Endothelial cell of umbilical vein (primary cell): ENCODE measurements at regions not wholly inside any gene's neighbourhood (a gene's known extent, or its start where the extent isn't known, plus 50 kb on each side); places are given as distances from the start of the nearest gene placed in this dataset.

Source experiments
- BruUV-seq: library from RNA; stranded (reverse); fragments of 400-500 nt; replicated peaks from 2 replicates; lab custom pipeline; 2021; lab: Mats Ljungman, UMichigan
- CTCF ChIA-PET: fragments of 300-600, 350-600 bp; sonication (Branson Sonifier 250); formaldehyde crosslinking; loops from one replicate; lab custom pipeline; 2021; ENCODE audit warnings: antibody characterized with exemption, inconsistent platforms; lab: Charles Lee
- POLR2A ChIA-PET: fragments of 300-600, 350-600 bp; sonication (Branson Sonifier 250); formaldehyde crosslinking; loops from one replicate; lab custom pipeline; 2021; ENCODE audit warnings: antibody characterized with exemption, inconsistent platforms; lab: Charles Lee
- DNase-seq: peaks from one replicate; pipeline ENCODE4 v3.0.0-alpha.2; 2011; ENCODE audit warnings: low read depth, low spot score
- FAIRE-seq: peaks from 2 replicates; lab custom pipeline; 2011; peaks lifted over from hg19 to GRCh38; lab: Jason Lieb, UNC
- H2AFZ ChIP-seq: 2 replicates; pipeline ENCODE4 v1.6.0; 2012; ENCODE audit warnings: low read depth, low read length, control low read depth, inconsistent platforms
- H3K27ac ChIP-seq: 2 replicates; pipeline ENCODE4 v1.5.1; 2011; ENCODE audit warnings: low read depth, mild to moderate bottlenecking, control low read depth, low read length, moderate library complexity; ENCODE audit not compliant: insufficient read depth
- H3K27me3 ChIP-seq, 2 experiments: 2 replicates each; pipeline versions ENCODE4 v1.6.0 to v1.6.1; 2011; ENCODE audit warnings: low read length in 2 of 2, mixed read lengths in 1 of 2; ENCODE audit not compliant: control insufficient read depth in 2 of 2, insufficient read depth in 2 of 2
- H3K36me3 ChIP-seq, 2 experiments: 2 replicates in 1 of 2; 3 replicates in 1 of 2; pipeline ENCODE4 v1.5.1; 2011; ENCODE audit warnings: low read length in 2 of 2, mild to moderate bottlenecking in 1 of 2, moderate library complexity in 1 of 2; ENCODE audit not compliant: control insufficient read depth in 2 of 2, insufficient read depth in 2 of 2; ENCODE audit errors: extremely low read depth in 1 of 2
- H3K4me1 ChIP-seq: 3 replicates; pipeline ENCODE4 v1.5.1; 2011; ENCODE audit warnings: mild to moderate bottlenecking, low read length; ENCODE audit not compliant: control insufficient read depth, insufficient read depth; ENCODE audit errors: extremely low read depth
- H3K4me2 ChIP-seq: 2 replicates; pipeline ENCODE4 v1.6.1; 2011; ENCODE audit warnings: low read length, control low read depth, mixed read lengths; ENCODE audit not compliant: insufficient read depth
- H3K4me3 ChIP-seq, 3 experiments: fragments of 200-600 bp in 1 of 3; sonication (generic), shearing (Covaris generic) in 1 of 3; replicated peaks in 1 of 3; 2 replicates each; pipeline ENCODE4 v1.5.1; 2011 to 2016; ENCODE audit warnings: control low read depth in 3 of 3, low read length in 3 of 3, mild to moderate bottlenecking in 2 of 3, inconsistent platforms in 1 of 3, low read depth in 1 of 3, moderate library complexity in 1 of 3; ENCODE audit not compliant: insufficient read depth in 1 of 3
- H3K79me2 ChIP-seq: 2 replicates; pipeline ENCODE4 v1.6.0; 2012; ENCODE audit warnings: low read length, inconsistent platforms; ENCODE audit not compliant: control insufficient read depth, insufficient read depth
- H3K9ac ChIP-seq: replicated peaks from 2 replicates; pipeline ENCODE3; 2011; ENCODE audit warnings: low read length, control low read depth; ENCODE audit not compliant: insufficient read depth; ENCODE audit errors: extremely low read depth
- H3K9me1 ChIP-seq: replicated peaks from 3 replicates; pipeline ENCODE4 v1.6.0; 2011; ENCODE audit warnings: mild to moderate bottlenecking, low read length; ENCODE audit not compliant: control insufficient read depth, insufficient read depth; ENCODE audit errors: extremely low read depth
- H3K9me3 ChIP-seq: replicated peaks from 2 replicates; pipeline ENCODE4 v1.5.1; 2012; ENCODE audit warnings: low read length, inconsistent platforms; ENCODE audit not compliant: control insufficient read depth, insufficient read depth
- H4K20me1 ChIP-seq: replicated peaks from 2 replicates; pipeline ENCODE3; 2011; ENCODE audit warnings: mild to moderate bottlenecking, low read length; ENCODE audit not compliant: control insufficient read depth, insufficient read depth; ENCODE audit errors: extremely low read depth
- CTCF ChIP-seq, 2 donors: IDR thresholded peaks; 1 replicate in 1 of 2; 2 replicates in 1 of 2; pipeline ENCODE4 v1.5.1; 2011; ENCODE audit warnings: low read length in 2 of 2, mild to moderate bottlenecking in 2 of 2, moderate library complexity in 2 of 2, control low read depth in 1 of 2, inconsistent platforms in 1 of 2, low read depth in 1 of 2; ENCODE audit not compliant: insufficient read depth in 1 of 2; ENCODE audit errors: extremely low read depth in 1 of 2
- EZH2 ChIP-seq: IDR thresholded peaks from 2 replicates; pipeline ENCODE4 v1.6.1; 2012; ENCODE audit warnings: borderline replicate concordance, low read depth, mild to moderate bottlenecking, moderate library complexity, low read length, inconsistent platforms; ENCODE audit not compliant: severe bottlenecking
- FOS ChIP-seq: IDR thresholded peaks from 2 replicates; pipeline ENCODE4 v1.6.1; 2011; ENCODE audit warnings: mild to moderate bottlenecking, low read length, moderate library complexity, borderline replicate concordance; ENCODE audit not compliant: insufficient read depth
- GATA2 ChIP-seq: IDR thresholded peaks from 2 replicates; pipeline ENCODE4 v1.7.0; 2011; ENCODE audit warnings: low read depth, mild to moderate bottlenecking, moderate library complexity, mixed read lengths, low read length; ENCODE audit not compliant: insufficient read length, insufficient read depth
- JUN ChIP-seq: IDR thresholded peaks from 2 replicates; pipeline ENCODE4 v1.6.1; 2011; ENCODE audit warnings: borderline replicate concordance, low read depth; ENCODE audit not compliant: insufficient read length, insufficient read depth
- MAX ChIP-seq: IDR thresholded peaks from 2 replicates; pipeline ENCODE4 v1.6.1; 2011; ENCODE audit not compliant: insufficient read depth, insufficient read length
- MYC ChIP-seq: IDR thresholded peaks from one replicate; pipeline ENCODE4 v1.6.1; 2011; ENCODE audit warnings: mild to moderate bottlenecking, low read depth, low read length
- POLR2A ChIP-seq: IDR thresholded peaks from 2 replicates; pipeline ENCODE4 v1.6.1; 2012; ENCODE audit warnings: low read depth, mild to moderate bottlenecking, control low read depth, low read length
- POLR2AphosphoS5 ChIP-seq: IDR thresholded peaks from 2 replicates; pipeline ENCODE4 v1.6.1; 2012; ENCODE audit warnings: low read depth, mild to moderate bottlenecking, control low read depth, low read length, moderate library complexity; ENCODE audit not compliant: insufficient read depth
- dilution Hi-C: fragments of 300-500 bp; cut with MboI; formaldehyde crosslinking; loops from one replicate; pipeline ENCODE4 v1.15.0; 2019; ENCODE audit warnings: low sequenced_read_pairs; ENCODE audit not compliant: extremely low pct_ligation_motif_present
- intact Hi-C: fragments of 100-400 bp; cut with micrococcal nuclease; formaldehyde crosslinking; loops from one replicate; pipeline ENCODE4 v1.10.0; 2022

- no peak for TF ChIP-seq CTCF (IDR thresholded peaks at IDR 0.05; ENCODE audit: extremely low read depth in 1 of 2, insufficient read depth in 1 of 2, low read depth in 1 of 2, low read length in 2 of 2)
- TF ChIP-seq MAX: no peak
- TF ChIP-seq POLR2A: no peak
- no peak for TF ChIP-seq GATA2
- TF ChIP-seq JUN: no peak
- no peak for TF ChIP-seq EZH2
- TF ChIP-seq POLR2AphosphoS5: no peak
- TF ChIP-seq FOS: no peak
- TF ChIP-seq MYC: no peak
- dilution Hi-C loops (no loop called here), intact Hi-C loops (no loop called here)
- DNase-seq (no peak), FAIRE-seq (no peak)
- peaks cover 0 to 3% of the 10 kb centered on the region in 2 experiments for H3K27me3 ChIP-seq
- H2AFZ ChIP-seq: no peak overlapping the region
- H4K20me1 ChIP-seq: no peaks in the 10 kb centered on the region
- no peak overlapping the region for H3K27ac ChIP-seq
- H3K79me2 ChIP-seq: no peaks in the 10 kb centered on the region
- H3K4me3 ChIP-seq: no peak overlapping the region
- no TSS peak for BruUV-seq
- no peaks in the 10 kb centered on the region for H3K36me3 ChIP-seq
- H3K9me3 ChIP-seq: no peaks in the 10 kb centered on the region
- H3K9me1 ChIP-seq: no peaks in the 10 kb centered on the region
- H3K4me1 ChIP-seq: no peaks in the 10 kb centered on the region
- CTCF ChIA-PET: no interaction called here
- no peak overlapping the region for H3K4me2 ChIP-seq
- POLR2A ChIA-PET: no interaction called here
- no peak overlapping the region for H3K9ac ChIP-seq
These were observed 122.7 kb downstream of the ZNF518B start for GRCh38 chr4:10334506-10335028.
